Neuron (in vitro differentiated cells): ENCODE measurements at regions not wholly inside any gene's neighbourhood (a gene's known extent, or its start where the extent isn't known, plus 50 kb on each side); places are given as distances from the start of the nearest gene placed in this dataset.

Source experiments
- H2AFZ ChIP-seq: one replicate; pipeline ENCODE4 v1.6.1; 2013; ENCODE audit warnings: low read depth, mild to moderate bottlenecking, inconsistent platforms, low read length, moderate library complexity
- H3K27me3 ChIP-seq: one replicate; pipeline ENCODE4 v1.6.1; 2013; ENCODE audit warnings: low read length; ENCODE audit not compliant: insufficient read depth
- H3K36me3 ChIP-seq: one replicate; pipeline ENCODE4 v1.6.1; 2013; ENCODE audit warnings: low read length; ENCODE audit not compliant: insufficient read depth
- H3K4me1 ChIP-seq: one replicate; pipeline ENCODE4 v1.6.1; 2013; ENCODE audit warnings: low read length; ENCODE audit not compliant: insufficient read depth
- H3K4me3 ChIP-seq: 2 replicates; pipeline ENCODE4 v1.5.1; 2013; ENCODE audit warnings: mild to moderate bottlenecking, low read length, moderate library complexity
- H3K9me3 ChIP-seq: one replicate; pipeline ENCODE4 v1.6.1; 2013; ENCODE audit warnings: low read length

DNA sequence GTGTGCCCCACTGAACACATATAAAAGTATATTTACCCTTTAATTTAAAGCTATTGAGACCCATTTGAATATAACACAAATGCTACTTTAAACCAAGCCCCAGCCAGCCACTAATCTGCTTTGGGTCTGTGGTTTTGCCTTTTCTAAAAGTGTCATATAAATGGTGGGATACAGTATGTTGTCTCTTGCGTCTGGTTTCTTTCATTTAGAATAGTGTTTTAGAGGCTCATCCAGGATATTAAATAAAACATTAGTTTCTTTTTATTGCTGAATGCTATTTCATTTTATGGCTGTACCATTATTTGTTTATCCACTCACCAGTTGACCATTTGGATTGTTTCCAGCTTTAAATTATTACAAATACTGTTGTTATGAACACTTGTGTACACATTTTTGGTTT lies 290.5 kb upstream of the SORL1-AS1 start:
- Histone ChIP-seq H3K9me3 (no peaks in the 10 kb centered on the region), H3K27me3 (no peaks in the 10 kb centered on the region), H2AFZ (no peak overlapping the region), H3K4me1 (no peaks in the 10 kb centered on the region), H3K4me3 (no peak overlapping the region), H3K36me3 (no peaks in the 10 kb centered on the region)

DNA sequence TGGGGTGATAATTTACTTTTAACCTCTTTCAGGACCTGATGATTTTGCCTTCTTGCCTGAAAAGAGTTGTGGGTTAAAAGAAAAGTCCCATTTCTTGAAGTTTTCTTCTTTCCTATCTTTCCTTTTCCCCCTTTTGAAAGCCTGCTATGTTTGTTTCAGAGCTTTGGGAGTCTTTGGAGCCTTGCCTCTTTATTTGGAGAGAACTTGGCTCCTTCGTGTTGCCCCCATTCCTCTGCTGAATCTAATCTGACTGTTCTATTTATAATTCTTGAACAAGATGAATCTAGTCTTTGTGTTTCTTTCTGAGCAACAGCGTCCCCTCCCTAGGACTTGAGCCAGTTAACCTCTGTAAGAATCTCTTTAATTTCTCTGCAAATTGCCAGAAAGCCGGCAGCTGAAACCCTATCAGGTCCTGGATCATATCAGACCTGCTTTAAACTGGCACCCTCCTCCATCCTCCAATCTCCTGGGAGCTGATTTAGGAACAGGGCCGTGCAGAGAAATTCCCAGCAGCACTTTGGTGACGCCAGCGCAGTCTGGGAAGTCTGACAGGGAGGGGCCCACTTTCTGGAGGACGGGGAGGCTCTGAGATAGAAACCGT lies 289.1 kb upstream of the SORL1-AS1 start:
- Histone ChIP-seq H3K9me3 (no peaks in the 10 kb centered on the region), H3K4me1 (no peaks in the 10 kb centered on the region), H3K36me3 (no peaks in the 10 kb centered on the region), H3K27me3 (no peaks in the 10 kb centered on the region), H3K4me3 (no peak overlapping the region), H2AFZ (no peak overlapping the region)

GRCh38 chr11:121741351-121741760 lies 288.6 kb upstream of the SORL1-AS1 start:
- no peak overlapping the region for H2AFZ ChIP-seq
- H3K36me3 ChIP-seq = no peaks in the 10 kb centered on the region
- H3K9me3 ChIP-seq = no peaks in the 10 kb centered on the region
- H3K4me3 ChIP-seq = no peak overlapping the region
- no peaks in the 10 kb centered on the region for H3K27me3 ChIP-seq
- no peaks in the 10 kb centered on the region for H3K4me1 ChIP-seq

DNA sequence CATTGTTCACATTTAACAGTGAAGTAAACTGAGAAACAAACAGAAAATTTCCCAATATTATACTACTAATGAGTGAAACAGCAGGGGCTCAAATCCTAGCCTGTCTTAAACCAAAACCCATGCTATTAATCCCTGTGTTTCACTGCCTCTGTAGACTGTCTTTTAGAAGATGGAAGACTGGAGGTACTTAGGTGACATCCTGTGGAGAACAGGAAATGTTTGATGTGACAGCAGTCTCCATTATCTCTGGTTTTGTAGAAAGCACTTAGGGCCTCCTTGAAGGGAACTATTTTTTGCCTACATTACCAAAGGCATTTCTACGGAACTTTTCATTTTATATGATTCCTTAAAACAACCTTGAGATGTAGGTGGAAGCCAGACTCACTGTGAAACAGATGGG lies 288.1 kb upstream of the SORL1-AS1 start:
- Histone ChIP-seq H2AFZ (no peak overlapping the region), H3K36me3 (no peaks in the 10 kb centered on the region), H3K9me3 (no peaks in the 10 kb centered on the region), H3K4me1 (no peaks in the 10 kb centered on the region), H3K27me3 (no peaks in the 10 kb centered on the region), H3K4me3 (no peak overlapping the region)

DNA sequence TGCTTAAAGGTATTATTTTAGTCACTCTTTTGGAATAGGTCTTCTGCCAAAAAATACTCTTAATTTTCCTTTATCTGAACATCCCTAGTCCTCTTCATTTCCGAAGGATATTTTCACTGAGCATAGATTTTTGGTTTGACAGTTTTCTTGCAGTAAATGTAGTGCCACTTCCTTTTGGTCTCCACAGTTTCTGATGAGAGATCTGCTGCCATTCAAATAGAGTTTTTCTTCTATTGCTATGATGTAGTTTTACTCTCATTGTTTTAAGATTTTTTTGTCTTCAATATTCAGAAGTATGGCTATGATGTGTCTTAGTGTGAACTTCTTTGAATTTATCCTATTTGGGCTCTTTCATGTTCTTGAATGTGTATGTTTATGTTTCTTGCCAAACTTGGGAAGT lies 281.1 kb upstream of the SORL1-AS1 start:
- Histone ChIP-seq H3K4me1 (no peaks in the 10 kb centered on the region), H3K4me3 (no peak overlapping the region), H3K27me3 (no peaks in the 10 kb centered on the region)

GRCh38 chr11:121727942-121728341 lies 275.2 kb upstream of the SORL1-AS1 start:
- no peaks in the 10 kb centered on the region for H3K4me1 ChIP-seq
- H3K9me3 ChIP-seq = no peaks in the 10 kb centered on the region
- H2AFZ ChIP-seq = no peak overlapping the region

More for the DNA sequence above, 281.1 kb upstream of the SORL1-AS1 start:
- no peaks in the 10 kb centered on the region for H3K36me3 ChIP-seq
- no peak overlapping the region for H2AFZ ChIP-seq
- H3K9me3 ChIP-seq = no peaks in the 10 kb centered on the region

GRCh38 chr11:121723246-121723741 lies 270.5 kb upstream of the SORL1-AS1 start:
- H3K4me1 ChIP-seq = no peaks in the 10 kb centered on the region
- H3K27me3 ChIP-seq = peaks cover under 1% of the 10 kb centered on the region
- H3K36me3 ChIP-seq = no peaks in the 10 kb centered on the region
- H3K9me3 ChIP-seq = no peaks in the 10 kb centered on the region
- H3K4me3 ChIP-seq = no peak overlapping the region
- peak overlapping the region; percentile 87 for H2AFZ ChIP-seq

More at GRCh38 chr11:121727942-121728341, 275.2 kb upstream of the SORL1-AS1 start:
- Histone ChIP-seq H3K36me3 (no peaks in the 10 kb centered on the region), H3K27me3 (peaks cover 3% of the 10 kb centered on the region), H3K4me3 (no peak overlapping the region)

GRCh38 chr11:121722431-121723245 lies 269.9 kb upstream of the SORL1-AS1 start:
- Histone ChIP-seq H3K4me3 (peak overlapping the region; percentile 23), H2AFZ (peak overlapping the region; percentile 87)

GRCh38 chr11:121721961-121722360 lies 269.2 kb upstream of the SORL1-AS1 start:
- peak overlapping the region; percentile 23 for H3K4me3 ChIP-seq
- H2AFZ ChIP-seq = peak overlapping the region; percentile 87
- no peaks in the 10 kb centered on the region for H3K9me3 ChIP-seq
- no peaks in the 10 kb centered on the region for H3K27me3 ChIP-seq
- H3K4me1 ChIP-seq = no peaks in the 10 kb centered on the region
- H3K36me3 ChIP-seq = no peaks in the 10 kb centered on the region

More at GRCh38 chr11:121722431-121723245, 269.9 kb upstream of the SORL1-AS1 start:
- no peaks in the 10 kb centered on the region for H3K27me3 ChIP-seq
- no peaks in the 10 kb centered on the region for H3K36me3 ChIP-seq
- H3K9me3 ChIP-seq = no peaks in the 10 kb centered on the region
- no peaks in the 10 kb centered on the region for H3K4me1 ChIP-seq

DNA sequence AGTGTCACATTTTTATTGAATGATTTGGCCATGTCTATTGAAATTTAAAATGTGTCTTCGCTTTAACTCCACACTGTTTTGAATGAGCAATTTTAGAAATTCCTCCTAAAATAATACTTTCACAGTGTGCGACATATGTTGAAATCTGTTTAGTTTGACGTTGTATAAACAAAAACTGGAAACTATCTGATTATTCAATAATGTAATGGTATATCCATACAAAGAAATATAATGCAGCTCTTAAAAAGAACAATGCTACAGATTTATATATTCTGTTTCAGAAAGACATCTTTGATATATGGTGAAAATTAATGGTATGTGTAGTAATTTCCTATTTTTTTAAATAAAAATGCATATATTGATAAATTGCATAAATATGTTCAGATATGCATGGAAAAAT lies 268.7 kb upstream of the SORL1-AS1 start:
- Histone ChIP-seq H3K4me1 (no peaks in the 10 kb centered on the region), H3K9me3 (no peaks in the 10 kb centered on the region), H3K27me3 (no peaks in the 10 kb centered on the region), H3K36me3 (no peaks in the 10 kb centered on the region), H2AFZ (no peak overlapping the region), H3K4me3 (no peak overlapping the region)

DNA sequence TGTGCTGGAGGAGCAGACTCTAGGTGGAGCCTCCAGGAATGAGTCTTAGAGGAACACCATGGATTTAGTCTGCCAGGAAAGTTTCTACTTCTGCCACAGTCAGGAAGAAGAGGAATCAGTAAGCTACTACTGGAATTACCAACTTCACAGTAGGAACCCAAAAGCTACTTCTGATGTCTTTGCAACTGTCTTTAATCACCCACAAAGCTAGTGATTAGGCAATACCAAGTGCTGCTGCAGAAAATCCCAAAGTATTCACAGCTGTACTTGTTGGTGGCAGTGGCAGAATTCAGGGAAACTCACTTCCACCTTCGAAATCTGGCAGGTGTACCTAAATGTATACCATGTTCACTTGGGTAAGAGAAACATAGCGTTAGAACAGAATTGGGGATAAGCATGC lies 264.5 kb upstream of the SORL1-AS1 start:
- H3K36me3 ChIP-seq = no peaks in the 10 kb centered on the region
- no peak overlapping the region for H2AFZ ChIP-seq
- no peaks in the 10 kb centered on the region for H3K27me3 ChIP-seq
- no peaks in the 10 kb centered on the region for H3K4me1 ChIP-seq
- H3K4me3 ChIP-seq = no peak overlapping the region
- no peaks in the 10 kb centered on the region for H3K9me3 ChIP-seq

DNA sequence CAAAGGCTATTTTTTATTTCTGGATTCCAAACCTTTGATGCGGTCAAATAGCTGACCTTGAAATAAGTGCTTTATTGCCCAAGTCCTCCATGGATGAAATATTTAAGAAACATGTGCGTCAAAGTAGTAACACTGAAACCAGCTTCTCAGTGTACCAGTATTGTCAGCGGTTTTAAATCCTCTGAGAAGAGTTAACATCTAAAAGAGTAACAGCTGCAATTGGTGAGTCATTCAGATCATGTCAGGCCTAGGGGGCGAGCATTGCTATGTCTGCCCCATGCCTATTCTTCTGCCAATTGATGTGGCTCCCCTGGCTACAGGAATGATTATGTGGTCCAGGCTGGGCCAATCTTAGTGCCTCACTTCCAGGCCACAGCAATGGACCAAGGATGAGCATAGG lies 263.3 kb upstream of the SORL1-AS1 start:
- Histone ChIP-seq H3K27me3 (no peaks in the 10 kb centered on the region), H3K9me3 (no peaks in the 10 kb centered on the region), H2AFZ (no peak overlapping the region), H3K36me3 (no peaks in the 10 kb centered on the region), H3K4me1 (no peaks in the 10 kb centered on the region), H3K4me3 (no peak overlapping the region)

- Histone ChIP-seq H3K4me3 (no peak overlapping the region), H3K9me3 (no peaks in the 10 kb centered on the region), H3K27me3 (no peaks in the 10 kb centered on the region), H2AFZ (no peak overlapping the region), H3K36me3 (no peaks in the 10 kb centered on the region), H3K4me1 (no peaks in the 10 kb centered on the region)
Measured at GRCh38 chr11:121715405-121715804, 262.6 kb upstream of the SORL1-AS1 start.
